Stomach (tissue), 4 donors: ENCODE measurements at regions not wholly inside any gene's neighbourhood (a gene's known extent, or its start where the extent isn't known, plus 50 kb on each side); places are given as distances from the start of the nearest gene placed in this dataset.

ENCODE experiments used
- EP300 ChIP-seq: sonication (generic); formaldehyde crosslinking; IDR thresholded peaks from one replicate; pipeline ENCODE4 v1.6.1; 2017; ENCODE audit warnings: antibody characterized with exemption
- TF ChIP-seq, protein P1 (sequence below), 7 experiments: fragments of 450-650 bp in 4 of 7; fragments of 200-600 bp in 3 of 7; sonication (generic) in 3 of 7; IDR thresholded peaks; one replicate each; pipeline ENCODE4 v1.5.1; 2016 to 2019; ENCODE audit warnings: antibody characterized with exemption in 7 of 7, control low read depth in 2 of 7, mild to moderate bottlenecking in 1 of 7

DNA sequence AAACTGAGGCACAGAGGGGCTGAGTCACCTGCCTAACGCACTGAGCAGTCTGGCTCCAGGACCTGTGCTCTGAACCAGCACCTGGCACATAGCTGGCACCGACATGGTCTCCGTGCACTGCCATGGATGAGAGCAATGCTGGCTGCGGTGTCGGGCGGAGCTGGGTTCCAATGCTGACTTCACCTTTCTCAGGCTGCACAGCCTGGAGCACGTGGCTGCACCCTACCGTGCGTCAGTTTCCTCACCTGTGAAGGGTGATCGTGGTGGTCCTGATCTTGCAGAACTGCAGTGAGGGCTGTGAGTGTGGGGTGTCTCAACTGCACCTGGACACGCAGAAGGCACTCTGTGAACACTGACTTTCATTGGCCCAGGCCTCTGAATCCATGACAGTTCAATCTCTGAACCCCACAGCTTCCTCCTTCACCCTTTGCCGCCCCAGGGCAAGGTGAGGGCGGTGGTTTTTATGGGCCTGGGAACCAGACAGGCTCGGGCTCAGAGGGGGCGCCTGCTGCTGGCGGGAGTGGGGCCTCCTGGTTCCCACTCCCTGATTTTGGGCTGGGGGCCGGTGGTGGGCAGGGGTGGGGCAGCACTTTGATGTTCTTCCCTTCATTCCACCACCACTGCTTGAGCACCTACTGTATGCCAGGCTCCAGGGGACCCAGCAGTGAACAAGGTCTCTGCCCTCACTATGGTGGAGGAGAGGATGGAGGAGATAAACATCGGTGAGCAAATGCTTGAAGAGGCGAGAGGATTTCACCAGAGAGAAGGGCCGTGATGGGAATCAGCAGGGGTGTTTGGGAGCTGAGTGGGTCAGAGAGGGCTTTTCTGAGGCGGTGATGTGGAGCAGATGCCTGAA, 102.9 kb downstream of the CEBPB start:
- TF ChIP-seq, protein P1, sequence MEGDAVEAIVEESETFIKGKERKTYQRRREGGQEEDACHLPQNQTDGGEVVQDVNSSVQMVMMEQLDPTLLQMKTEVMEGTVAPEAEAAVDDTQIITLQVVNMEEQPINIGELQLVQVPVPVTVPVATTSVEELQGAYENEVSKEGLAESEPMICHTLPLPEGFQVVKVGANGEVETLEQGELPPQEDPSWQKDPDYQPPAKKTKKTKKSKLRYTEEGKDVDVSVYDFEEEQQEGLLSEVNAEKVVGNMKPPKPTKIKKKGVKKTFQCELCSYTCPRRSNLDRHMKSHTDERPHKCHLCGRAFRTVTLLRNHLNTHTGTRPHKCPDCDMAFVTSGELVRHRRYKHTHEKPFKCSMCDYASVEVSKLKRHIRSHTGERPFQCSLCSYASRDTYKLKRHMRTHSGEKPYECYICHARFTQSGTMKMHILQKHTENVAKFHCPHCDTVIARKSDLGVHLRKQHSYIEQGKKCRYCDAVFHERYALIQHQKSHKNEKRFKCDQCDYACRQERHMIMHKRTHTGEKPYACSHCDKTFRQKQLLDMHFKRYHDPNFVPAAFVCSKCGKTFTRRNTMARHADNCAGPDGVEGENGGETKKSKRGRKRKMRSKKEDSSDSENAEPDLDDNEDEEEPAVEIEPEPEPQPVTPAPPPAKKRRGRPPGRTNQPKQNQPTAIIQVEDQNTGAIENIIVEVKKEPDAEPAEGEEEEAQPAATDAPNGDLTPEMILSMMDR (IDR thresholded peaks at IDR 0.05) = no peak
- no peak for TF ChIP-seq EP300
